Astrocyte (in vitro differentiated cells and primary cell): ENCODE measurements at regions not wholly inside any gene's neighbourhood (a gene's known extent, or its start where the extent isn't known, plus 50 kb on each side); places are given as distances from the start of the nearest gene placed in this dataset.

Experiments used
- DNase-seq: peaks from one replicate; pipeline ENCODE4 v3.0.0-alpha.2; 2010; ENCODE audit warnings: low read depth
- FAIRE-seq: peaks from 2 replicates; lab custom pipeline; 2011; peaks lifted over from hg19 to GRCh38; lab: Jason Lieb, UNC
- H2AFZ ChIP-seq: 2 replicates; pipeline ENCODE4 v1.6.0; 2012; ENCODE audit warnings: low read depth, low read length, inconsistent platforms
- H3K27ac ChIP-seq: 2 replicates; pipeline ENCODE4 v1.5.1; 2011; ENCODE audit warnings: low read depth, low read length, inconsistent platforms
- H3K27me3 ChIP-seq: 2 replicates; pipeline ENCODE4 v1.6.0; 2011; ENCODE audit warnings: low read length, inconsistent platforms; ENCODE audit not compliant: insufficient read depth
- H3K36me3 ChIP-seq: 2 replicates; pipeline ENCODE4 v1.5.1; 2011; ENCODE audit warnings: low read length, inconsistent platforms; ENCODE audit not compliant: insufficient read depth
- H3K4me1 ChIP-seq: 2 replicates; pipeline ENCODE4 v1.5.1; 2011; ENCODE audit warnings: low read length, inconsistent platforms; ENCODE audit not compliant: insufficient read depth
- H3K4me2 ChIP-seq: 2 replicates; pipeline ENCODE4 v1.6.0; 2012; ENCODE audit warnings: low read length, inconsistent platforms
- H3K4me3 ChIP-seq: 2 replicates; pipeline ENCODE4 v1.5.1; 2011; ENCODE audit warnings: low read depth, mild to moderate bottlenecking, low read length, inconsistent platforms; ENCODE audit not compliant: insufficient read depth
- H3K79me2 ChIP-seq: 2 replicates; pipeline ENCODE4 v1.6.0; 2012; ENCODE audit warnings: mild to moderate bottlenecking, low read length, inconsistent platforms; ENCODE audit not compliant: insufficient read depth
- H3K9ac ChIP-seq: 2 replicates; pipeline ENCODE4 v1.6.0; 2012; ENCODE audit warnings: mild to moderate bottlenecking, low read length, inconsistent platforms
- H3K9me3 ChIP-seq: 2 replicates; pipeline ENCODE4 v1.5.1; 2012; ENCODE audit warnings: low read depth, mild to moderate bottlenecking, low read length, inconsistent platforms; ENCODE audit not compliant: insufficient read depth
- H4K20me1 ChIP-seq: 2 replicates; pipeline ENCODE4 v1.6.0; 2012; ENCODE audit warnings: low read length, inconsistent platforms; ENCODE audit not compliant: insufficient read depth
- H3K27ac Mint-ChIP-seq: one replicate; pipeline ENCODE4 v1.8.0; 2021; ENCODE audit warnings: mild to moderate bottlenecking, mixed read lengths; ENCODE audit not compliant: unreplicated experiment
- H3K27me3 Mint-ChIP-seq: one replicate; pipeline ENCODE4 v1.8.0; 2021; ENCODE audit warnings: low read depth, mixed read lengths; ENCODE audit not compliant: unreplicated experiment
- H3K36me3 Mint-ChIP-seq: one replicate; pipeline ENCODE4 v1.8.0; 2021; ENCODE audit warnings: low read depth, mixed read lengths; ENCODE audit not compliant: unreplicated experiment
- H3K4me1 Mint-ChIP-seq: one replicate; pipeline ENCODE4 v1.8.0; 2021; ENCODE audit warnings: low read depth, mixed read lengths; ENCODE audit not compliant: unreplicated experiment
- H3K4me3 Mint-ChIP-seq: one replicate; pipeline ENCODE4 v1.8.0; 2021; ENCODE audit warnings: mild to moderate bottlenecking, moderate library complexity, mixed read lengths; ENCODE audit not compliant: unreplicated experiment
- H3K9me3 Mint-ChIP-seq: one replicate; pipeline ENCODE4 v1.8.0; 2021; ENCODE audit warnings: mild to moderate bottlenecking, mixed read lengths; ENCODE audit not compliant: unreplicated experiment
- EZH2 ChIP-seq: IDR thresholded peaks from 2 replicates; pipeline ENCODE4 v1.6.1; 2012; ENCODE audit warnings: mild to moderate bottlenecking, low read length, inconsistent platforms; ENCODE audit not compliant: insufficient read depth
- TF ChIP-seq, protein P1 (sequence below): IDR thresholded peaks from 2 replicates; pipeline ENCODE4 v1.5.1; 2011; ENCODE audit warnings: low read depth, mild to moderate bottlenecking, inconsistent platforms, low read length, moderate library complexity; ENCODE audit not compliant: insufficient read depth

DNA sequence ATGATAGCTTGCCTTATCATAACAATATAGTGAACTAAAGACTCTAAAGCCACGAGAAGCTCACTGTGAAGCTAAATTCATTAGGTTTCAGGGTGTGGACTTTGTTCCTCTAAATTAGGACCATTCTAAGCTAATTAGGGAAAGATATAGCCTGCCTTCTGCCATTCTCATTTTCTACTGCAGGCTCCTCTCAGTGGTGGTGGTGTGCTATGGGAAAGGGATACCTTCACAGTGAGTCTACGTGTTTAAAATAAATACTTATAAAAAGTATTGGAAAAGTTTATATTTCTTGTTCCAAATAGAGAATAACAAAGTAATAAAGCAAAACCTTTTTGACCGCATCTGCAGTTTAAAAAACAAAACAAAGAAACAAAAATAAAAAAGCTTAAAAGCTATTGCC lies 327.7 kb downstream of the PAPSS1 start:
- peaks cover 3% of the 10 kb centered on the region for H3K4me1 Mint-ChIP-seq
- H3K9me3 ChIP-seq: no peaks in the 10 kb centered on the region
- TF ChIP-seq, protein P1, sequence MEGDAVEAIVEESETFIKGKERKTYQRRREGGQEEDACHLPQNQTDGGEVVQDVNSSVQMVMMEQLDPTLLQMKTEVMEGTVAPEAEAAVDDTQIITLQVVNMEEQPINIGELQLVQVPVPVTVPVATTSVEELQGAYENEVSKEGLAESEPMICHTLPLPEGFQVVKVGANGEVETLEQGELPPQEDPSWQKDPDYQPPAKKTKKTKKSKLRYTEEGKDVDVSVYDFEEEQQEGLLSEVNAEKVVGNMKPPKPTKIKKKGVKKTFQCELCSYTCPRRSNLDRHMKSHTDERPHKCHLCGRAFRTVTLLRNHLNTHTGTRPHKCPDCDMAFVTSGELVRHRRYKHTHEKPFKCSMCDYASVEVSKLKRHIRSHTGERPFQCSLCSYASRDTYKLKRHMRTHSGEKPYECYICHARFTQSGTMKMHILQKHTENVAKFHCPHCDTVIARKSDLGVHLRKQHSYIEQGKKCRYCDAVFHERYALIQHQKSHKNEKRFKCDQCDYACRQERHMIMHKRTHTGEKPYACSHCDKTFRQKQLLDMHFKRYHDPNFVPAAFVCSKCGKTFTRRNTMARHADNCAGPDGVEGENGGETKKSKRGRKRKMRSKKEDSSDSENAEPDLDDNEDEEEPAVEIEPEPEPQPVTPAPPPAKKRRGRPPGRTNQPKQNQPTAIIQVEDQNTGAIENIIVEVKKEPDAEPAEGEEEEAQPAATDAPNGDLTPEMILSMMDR: no peak
- TF ChIP-seq EZH2: no peak
- H2AFZ ChIP-seq: no peak overlapping the region
- no peaks in the 10 kb centered on the region for H3K36me3 Mint-ChIP-seq
- no peaks in the 10 kb centered on the region for H4K20me1 ChIP-seq
- DNase-seq (no peak), FAIRE-seq (no peak)
- no peak overlapping the region for H3K4me3 Mint-ChIP-seq
- H3K27ac ChIP-seq: no peak overlapping the region
- H3K9me3 Mint-ChIP-seq: peaks cover 7% of the 10 kb centered on the region
- H3K36me3 ChIP-seq: no peaks in the 10 kb centered on the region
- no peaks in the 10 kb centered on the region for H3K79me2 ChIP-seq
- H3K9ac ChIP-seq: no peak overlapping the region
- H3K27ac Mint-ChIP-seq: no peak overlapping the region
- no peaks in the 10 kb centered on the region for H3K27me3 ChIP-seq
- H3K27me3 Mint-ChIP-seq: no peaks in the 10 kb centered on the region
- no peaks in the 10 kb centered on the region for H3K4me1 ChIP-seq
- no peak overlapping the region for H3K4me3 ChIP-seq
- no peak overlapping the region for H3K4me2 ChIP-seq

DNA sequence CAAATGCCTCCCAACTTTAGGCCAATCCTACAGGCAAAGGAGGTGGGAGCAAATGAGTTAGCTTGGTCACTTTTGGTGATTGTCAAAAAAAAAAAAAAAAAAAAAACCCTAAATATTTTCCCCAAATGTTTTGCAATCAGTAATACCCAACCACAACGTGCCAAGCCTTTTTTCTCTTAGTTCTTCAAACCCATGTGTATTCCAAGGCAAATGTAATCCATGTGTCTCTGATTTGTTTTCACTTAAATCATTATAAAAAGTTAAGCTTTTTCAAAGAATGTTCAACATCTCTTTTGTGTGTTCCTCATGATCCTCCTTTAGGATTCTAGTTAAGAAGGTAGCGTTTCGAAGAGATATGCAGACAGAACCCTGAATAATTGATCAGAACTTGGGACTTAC lies 328.4 kb downstream of the PAPSS1 start:
- H3K27me3 Mint-ChIP-seq: no peaks in the 10 kb centered on the region

DNA sequence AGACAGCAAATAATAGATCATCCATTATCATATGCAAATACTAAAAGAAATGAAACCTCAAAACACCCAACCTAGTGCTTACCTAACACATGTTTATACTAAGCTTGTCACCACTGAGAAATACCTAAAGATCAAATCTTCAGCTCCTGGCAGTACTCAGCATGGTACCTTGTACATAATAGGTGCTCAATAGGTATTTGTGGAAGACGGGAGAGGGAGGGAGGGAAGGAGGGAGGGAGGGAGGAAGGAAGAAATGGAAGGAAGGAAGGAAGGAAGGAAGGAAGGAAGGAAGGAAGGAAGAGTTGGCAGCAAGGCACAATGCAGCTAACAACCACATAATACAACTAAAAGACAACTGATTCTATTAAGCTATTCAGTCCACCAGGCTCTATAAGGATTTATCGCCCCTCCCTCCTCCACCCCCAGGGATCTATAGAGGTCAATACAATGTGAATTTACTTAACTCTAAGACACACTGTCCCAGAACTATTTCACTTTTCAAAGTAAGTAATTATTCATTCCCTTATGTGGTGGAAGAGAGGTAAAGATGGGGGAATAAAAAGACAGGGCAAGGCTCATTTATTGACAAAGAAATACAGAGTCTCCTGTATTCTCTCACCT lies 328.9 kb downstream of the PAPSS1 start:
- Mint-ChIP-seq H3K36me3 (no peaks in the 10 kb centered on the region), H3K4me1 (peaks cover 3% of the 10 kb centered on the region), H3K27me3 (no peaks in the 10 kb centered on the region), H3K27ac (no peak overlapping the region), H3K9me3 (peaks cover 5% of the 10 kb centered on the region), H3K4me3 (no peak overlapping the region)
- Histone ChIP-seq H3K4me3 (no peak overlapping the region), H4K20me1 (no peaks in the 10 kb centered on the region), H3K9me3 (no peaks in the 10 kb centered on the region), H2AFZ (no peak overlapping the region), H3K79me2 (no peaks in the 10 kb centered on the region), H3K9ac (no peak overlapping the region), H3K36me3 (no peaks in the 10 kb centered on the region), H3K4me2 (no peak overlapping the region), H3K4me1 (no peaks in the 10 kb centered on the region), H3K27me3 (no peaks in the 10 kb centered on the region), H3K27ac (no peak overlapping the region)
- TF ChIP-seq EZH2: no peak
- DNase-seq (no peak), FAIRE-seq (no peak)

More for the DNA sequence above, 328.4 kb downstream of the PAPSS1 start:
- H3K9ac ChIP-seq: no peak overlapping the region
- H3K36me3 Mint-ChIP-seq: no peaks in the 10 kb centered on the region
- H3K4me1 ChIP-seq: no peaks in the 10 kb centered on the region
- no peak overlapping the region for H3K4me3 Mint-ChIP-seq
- DNase-seq (no peak), FAIRE-seq (no peak)
- H4K20me1 ChIP-seq: no peaks in the 10 kb centered on the region
- no peaks in the 10 kb centered on the region for H3K9me3 ChIP-seq
- peaks cover 7% of the 10 kb centered on the region for H3K9me3 Mint-ChIP-seq
- H3K4me3 ChIP-seq: no peak overlapping the region
- H3K79me2 ChIP-seq: no peaks in the 10 kb centered on the region
- TF ChIP-seq, protein P1: no peak
- TF ChIP-seq EZH2: no peak
- no peaks in the 10 kb centered on the region for H3K27me3 ChIP-seq
- H3K27ac ChIP-seq: no peak overlapping the region
- H3K36me3 ChIP-seq: no peaks in the 10 kb centered on the region
- H3K27ac Mint-ChIP-seq: no peak overlapping the region
- H2AFZ ChIP-seq: no peak overlapping the region
- H3K4me2 ChIP-seq: no peak overlapping the region
- peaks cover 3% of the 10 kb centered on the region for H3K4me1 Mint-ChIP-seq
